IMR-90 (cell line): ENCODE measurements at regions not wholly inside any gene's neighbourhood (a gene's known extent, or its start where the extent isn't known, plus 50 kb on each side); places are given as distances from the start of the nearest gene placed in this dataset.

Source experiments
- ATAC-seq: fragments of 200-7000 bp; cut with Tn5 transposase; 2 replicates; pipeline ENCODE4 v1.9.1; 2020; ENCODE audit warnings: low read depth, mild to moderate bottlenecking, moderate library complexity
- BruUV-seq: library from RNA; stranded (reverse); fragments of 400-500 nt; replicated peaks from 2 replicates; lab custom pipeline; 2021; lab: Mats Ljungman, UMichigan
- CTCF ChIA-PET: fragments of 300-600 bp; formaldehyde crosslinking; extraction: SDS; loops from one replicate; lab custom pipeline; 2021; ENCODE audit warnings: antibody characterized with exemption; lab: Yijun Ruan, JAX
- POLR2A ChIA-PET: fragments of 300-600 bp; sonication (Branson Sonifier 250); formaldehyde crosslinking; loops from one replicate; lab custom pipeline; 2022; ENCODE audit warnings: antibody characterized with exemption; ENCODE audit not compliant: unreplicated experiment; lab: Charles Lee
- DNase-seq: peaks from one replicate; pipeline ENCODE4 v3.0.0; 2013
- H2AFZ ChIP-seq: replicated peaks from 2 replicates; pipeline ENCODE3; 2013; ENCODE audit warnings: low read length, mild to moderate bottlenecking; ENCODE audit not compliant: poor library complexity
- H2AK5ac ChIP-seq: 2 replicates; pipeline ENCODE4 v1.6.1; 2013; ENCODE audit warnings: low read depth, low read length, inconsistent platforms
- H2AK9ac ChIP-seq: replicated peaks from 2 replicates; pipeline ENCODE3; 2013; ENCODE audit warnings: mild to moderate bottlenecking, low read depth, low read length, moderate library complexity; ENCODE audit not compliant: poor library complexity
- H2BK120ac ChIP-seq: 2 replicates; pipeline ENCODE4 v1.6.1; 2013; ENCODE audit warnings: low read depth, low read length, inconsistent platforms
- H2BK15ac ChIP-seq: 3 replicates; pipeline ENCODE4 v1.6.1; 2013; ENCODE audit warnings: low read depth, low read length, inconsistent platforms
- H2BK20ac ChIP-seq: 2 replicates; pipeline ENCODE4 v1.6.1; 2013; ENCODE audit warnings: low read depth, mild to moderate bottlenecking, inconsistent platforms, low read length, moderate library complexity
- H2BK5ac ChIP-seq: 2 replicates; pipeline ENCODE4 v1.6.1; 2013; ENCODE audit warnings: mild to moderate bottlenecking, low read depth, low read length, inconsistent platforms; ENCODE audit not compliant: poor library complexity, severe bottlenecking
- H3K14ac ChIP-seq: replicated peaks from 2 replicates; pipeline ENCODE4 v1.6.1; 2013; ENCODE audit warnings: low read depth, low read length, inconsistent platforms
- H3K18ac ChIP-seq: 2 replicates; pipeline ENCODE4 v1.6.1; 2013; ENCODE audit warnings: low read depth, low read length, control low read depth
- H3K23ac ChIP-seq: 2 replicates; pipeline ENCODE4 v1.6.1; 2013; ENCODE audit warnings: low read depth, low read length, inconsistent platforms
- H3K27ac ChIP-seq: 2 replicates; pipeline ENCODE4 v1.5.1; 2013; ENCODE audit warnings: mild to moderate bottlenecking, control low read depth, low read length; ENCODE audit not compliant: insufficient read depth
- H3K27me3 ChIP-seq: 2 replicates; pipeline ENCODE4 v1.6.1; 2013; ENCODE audit warnings: low read length; ENCODE audit not compliant: control insufficient read depth, insufficient read depth
- H3K36me3 ChIP-seq: 2 replicates; pipeline ENCODE4 v1.6.1; 2013; ENCODE audit warnings: low read length, mixed read lengths; ENCODE audit not compliant: control insufficient read depth, insufficient read depth
- H3K4ac ChIP-seq: 2 replicates; pipeline ENCODE4 v1.6.1; 2013; ENCODE audit warnings: low read depth, low read length, inconsistent platforms
- H3K4me1 ChIP-seq: 2 replicates; pipeline ENCODE4 v1.6.1; 2013; ENCODE audit warnings: low read length, mixed read lengths; ENCODE audit not compliant: control insufficient read depth, insufficient read depth
- H3K4me2 ChIP-seq: 2 replicates; pipeline ENCODE4 v1.6.1; 2013; ENCODE audit warnings: low read depth, mild to moderate bottlenecking, control low read depth, low read length, moderate library complexity
- H3K4me3 ChIP-seq: 2 replicates; pipeline ENCODE4 v1.5.1; 2013; ENCODE audit warnings: low read depth, mild to moderate bottlenecking, control low read depth, low read length, moderate library complexity; ENCODE audit not compliant: insufficient read depth
- H3K56ac ChIP-seq: 2 replicates; pipeline ENCODE4 v1.6.1; 2013; ENCODE audit warnings: low read length, inconsistent platforms; ENCODE audit not compliant: insufficient read depth; ENCODE audit errors: extremely low read depth
- H3K79me1 ChIP-seq, 2 experiments: 2 replicates each; pipeline ENCODE4 v1.6.1; 2013; ENCODE audit warnings: low read length in 2 of 2, inconsistent platforms in 1 of 2, low read depth in 1 of 2
- H3K9ac ChIP-seq: 2 replicates; pipeline ENCODE4 v1.6.1; 2013; ENCODE audit warnings: low read depth, low read length, control low read depth
- H3K9me1 ChIP-seq: 2 replicates; pipeline ENCODE4 v1.6.1; 2013; ENCODE audit warnings: low read length, inconsistent platforms; ENCODE audit not compliant: insufficient read depth
- H3K9me3 ChIP-seq: 2 replicates; pipeline ENCODE4 v1.6.1; 2013; ENCODE audit warnings: low read length; ENCODE audit not compliant: control insufficient read depth, insufficient read depth
- H4K20me1 ChIP-seq: 2 replicates; pipeline ENCODE4 v1.6.1; 2013; ENCODE audit warnings: low read length, inconsistent platforms; ENCODE audit not compliant: insufficient read depth
- H4K5ac ChIP-seq: 2 replicates; pipeline ENCODE4 v1.6.1; 2013; ENCODE audit warnings: mild to moderate bottlenecking, low read depth, low read length, control low read depth
- H4K8ac ChIP-seq, 2 experiments: 2 replicates each; pipeline ENCODE4 v1.6.1; 2013; ENCODE audit warnings: low read depth in 2 of 2, low read length in 2 of 2, control low read depth in 1 of 2, inconsistent platforms in 1 of 2
- H4K91ac ChIP-seq: 2 replicates; pipeline ENCODE4 v1.6.1; 2013; ENCODE audit warnings: low read depth, low read length, inconsistent platforms; ENCODE audit not compliant: insufficient read depth
- BHLHE40 ChIP-seq: fragments of 150-350 bp; IDR thresholded peaks from 2 replicates; pipeline ENCODE4 v1.6.1; 2016; ENCODE audit warnings: mild to moderate bottlenecking, low read depth, low read length
- CHD1 ChIP-seq: IDR thresholded peaks from 2 replicates; pipeline ENCODE4 v1.6.1; 2012; ENCODE audit warnings: low read depth, low read length, improper control_type of control experiment
- CTCF ChIP-seq: conservative IDR thresholded peaks from 2 replicates; pipeline ENCODE4 v1.5.1; 2012; ENCODE audit warnings: mild to moderate bottlenecking, low read depth, low read length, improper control_type of control experiment
- ELK1 ChIP-seq: fragments of 150-350 bp; IDR thresholded peaks from 2 replicates; pipeline ENCODE4 v1.6.1; 2016; ENCODE audit warnings: low read depth, mild to moderate bottlenecking, low read length, moderate library complexity, borderline replicate concordance
- FOS ChIP-seq: fragments of 150-350 bp; IDR thresholded peaks from 2 replicates; pipeline ENCODE4 v1.6.1; 2016; ENCODE audit warnings: low read depth, low read length
- MAFK ChIP-seq: IDR thresholded peaks from 2 replicates; pipeline ENCODE4 v1.6.1; 2012; ENCODE audit warnings: low read depth, low read length, improper control_type of control experiment
- MAZ ChIP-seq: IDR thresholded peaks from 2 replicates; pipeline ENCODE4 v1.6.1; 2012; ENCODE audit warnings: low read depth, mild to moderate bottlenecking, low read length, improper control_type of control experiment, moderate library complexity, borderline replicate concordance
- MXI1 ChIP-seq: IDR thresholded peaks from 2 replicates; pipeline ENCODE4 v1.6.1; 2012; ENCODE audit warnings: low read depth, mild to moderate bottlenecking, low read length, moderate library complexity, borderline replicate concordance
- RAD21 ChIP-seq: IDR thresholded peaks from 2 replicates; pipeline ENCODE4 v1.6.1; 2012; ENCODE audit warnings: low read length, improper control_type of control experiment
- RCOR1 ChIP-seq: IDR thresholded peaks from 2 replicates; pipeline ENCODE4 v1.6.1; 2012; ENCODE audit warnings: mild to moderate bottlenecking, low read length, improper control_type of control experiment; ENCODE audit not compliant: insufficient replicate concordance
- SMC3 ChIP-seq: fragments of 150-350 bp; IDR thresholded peaks from 2 replicates; pipeline ENCODE4 v1.6.1; 2016; ENCODE audit warnings: low read depth, mild to moderate bottlenecking, antibody characterized with exemption, low read length, moderate library complexity
- WGBS, 2 experiments: methylation state at CpG; one replicate each; pipeline versions ENCODE4 v1.1.5 to v1.1.7; 2013; ENCODE audit warnings: missing lambda C conversion rate in 2 of 2; ENCODE audit not compliant: insufficient read length in 1 of 2; ENCODE audit errors: extremely low coverage in 2 of 2; 5-methylcytosine and 5-hydroxymethylcytosine counted together
- dilution Hi-C: fragments of 300-500 bp; cut with HindIII; formaldehyde crosslinking; loops from one replicate; pipeline ENCODE4 v1.14.3; 2018; ENCODE audit warnings: low sequenced_read_pairs; ENCODE audit not compliant: unreplicated experiment
- in situ Hi-C: fragments of 300-500 bp; cut with MboI; formaldehyde crosslinking; loops from 3 replicates; pipeline ENCODE4 v1.14.3; 2019; ENCODE audit warnings: low sequenced_read_pairs, inconsistent platforms, mixed read lengths
- intact Hi-C: fragments of 100-400 bp; cut with micrococcal nuclease; formaldehyde crosslinking; loops from 2 replicates; pipeline ENCODE4 v1.10.0; 2022

- Histone ChIP-seq H3K4ac (no peak overlapping the region), H3K27ac (no peak overlapping the region), H2AK5ac (no peak overlapping the region), H4K5ac (no peak overlapping the region), H3K36me3 (no peaks in the 10 kb centered on the region), H3K4me2 (no peak overlapping the region), H2AFZ (no peak overlapping the region), H3K56ac (no peak overlapping the region), H4K91ac (no peak overlapping the region), H4K20me1 (no peaks in the 10 kb centered on the region), H3K14ac (no peak overlapping the region), H3K27me3 (no peaks in the 10 kb centered on the region), H3K4me3 (no peak overlapping the region), H2BK5ac (no peak overlapping the region), H4K8ac (no peak overlapping the region), H3K23ac (no peak overlapping the region), H3K9ac (no peak overlapping the region), H3K79me1 (no peaks in the 10 kb centered on the region), H2BK20ac (no peak overlapping the region), H3K18ac (no peak overlapping the region), H2BK120ac (no peak overlapping the region), H2AK9ac (no peak overlapping the region), H2BK15ac (no peak overlapping the region), H3K9me3 (peaks cover 6% of the 10 kb centered on the region; the same call in 1 of the 2 replicates), H3K4me1 (no peaks in the 10 kb centered on the region), H3K9me1 (no peaks in the 10 kb centered on the region)
- TF ChIP-seq ELK1 (no peak), FOS (no peak), RCOR1 (no peak), MXI1 (no peak), CHD1 (no peak), RAD21 (no peak), SMC3 (no peak), CTCF (no peak), MAFK (no peak), MAZ (no peak), BHLHE40 (no peak)
- intact Hi-C loops: no loop called here
- ChIA-PET POLR2A (no interaction called here), CTCF (no interaction called here)
- ATAC-seq (no peak), DNase-seq (no peak)
- dilution Hi-C loops: no loop called here
- BruUV-seq: no TSS peak
- in situ Hi-C loops: loop anchor here (5.0 kb wide), 1 partner anchor 51 kb away; no protein-coding TSS in a partner anchor
- WGBS, 2 experiments: 57% methylated on average over 1 of the region's 1 CpG; no CpG with 5 or more reads in 1 of the 2 experiments
These were observed 443.8 kb upstream of the CYLC2 start for GRCh38 chr9:102551346-102551745.
